ENCODE measurements at regions not wholly inside any gene's neighbourhood (a gene's known extent, or its start where the extent isn't known, plus 50 kb on each side); places are given as distances from the start of the nearest gene placed in this dataset.
"Not testable (repeated sequence)": the region's sequence is repeated elsewhere in the genome, so short reads cannot be mapped to it uniquely, and the experiment has no call there.

DNA sequence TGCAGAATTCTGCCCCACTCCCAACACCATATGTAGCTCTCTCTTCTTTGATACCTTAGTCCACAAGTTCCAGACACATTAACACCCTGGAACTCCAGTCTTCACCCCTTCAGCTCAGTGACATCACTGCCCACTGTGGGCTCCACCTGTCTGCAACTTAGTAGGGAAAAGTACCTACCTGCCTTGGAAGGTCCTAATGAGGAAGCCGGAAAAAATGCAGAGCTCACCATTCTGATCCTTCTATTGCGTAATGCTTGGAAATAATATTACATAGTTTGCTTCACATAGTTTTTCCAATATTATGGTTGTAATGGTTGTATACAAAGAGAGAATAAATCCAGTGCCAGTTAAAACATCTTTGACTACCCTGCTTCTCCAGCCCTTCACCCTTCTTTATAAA, 738.4 kb downstream of the RNF144A start:
- no peak for DNase-seq

- DNase-seq, result not testable (repeated sequence)
Measured at GRCh38 chr2:7657526-7657925, 740.3 kb downstream of the RNF144A start.

DNA sequence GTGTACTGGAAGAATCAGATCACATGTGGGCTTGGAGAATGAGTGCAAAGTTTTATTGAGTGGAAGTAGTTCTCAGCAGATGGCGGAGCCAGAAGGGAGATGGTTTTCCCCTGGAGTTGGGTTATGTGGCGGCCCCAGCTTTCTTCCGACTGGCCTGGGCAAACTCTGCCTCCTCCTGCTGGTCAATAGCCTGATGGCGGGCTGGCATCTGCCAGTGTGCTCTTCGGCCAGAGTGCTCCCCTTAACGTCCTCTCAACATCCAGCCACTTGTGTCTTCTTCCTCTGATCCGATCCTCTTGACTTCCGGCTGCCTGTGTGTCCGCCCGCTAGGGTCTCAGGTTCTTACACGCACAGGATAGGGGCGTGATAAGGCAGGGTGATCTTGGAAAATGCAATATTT, 741.3 kb downstream of the RNF144A start:
- DNase-seq, result no peak

GRCh38 chr2:7660816-7661215, 743.6 kb downstream of the RNF144A start:
- DNase-seq, result no peak

- no peak for DNase-seq
Measured at GRCh38 chr2:7661502-7661901, 744.3 kb downstream of the RNF144A start.

DNA sequence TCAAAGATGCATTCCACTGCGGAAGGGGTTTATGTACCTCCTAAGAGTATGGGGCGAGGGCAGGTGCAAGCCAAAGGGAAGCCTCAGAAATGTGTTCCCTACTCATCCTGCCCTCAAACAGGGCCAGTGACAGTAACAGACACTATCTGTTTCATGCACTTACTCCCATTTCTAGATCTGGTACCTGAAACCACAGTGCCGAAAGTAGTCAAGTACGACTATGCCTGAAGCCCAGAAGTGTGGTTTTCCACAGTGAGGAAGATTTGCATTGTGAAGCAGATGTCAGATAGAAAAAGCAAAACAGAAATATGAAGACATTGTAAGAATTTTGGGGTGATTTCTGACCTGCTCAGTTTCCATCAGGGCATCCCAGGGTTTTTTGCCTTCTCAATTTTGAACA, 748.7 kb downstream of the RNF144A start:
- no peak for DNase-seq

GRCh38 chr2:7666596-7667259, 749.5 kb downstream of the RNF144A start:
- no peak for DNase-seq

GRCh38 chr2:7667260-7667757, 750.1 kb downstream of the RNF144A start:
- DNase-seq, result no peak

DNA sequence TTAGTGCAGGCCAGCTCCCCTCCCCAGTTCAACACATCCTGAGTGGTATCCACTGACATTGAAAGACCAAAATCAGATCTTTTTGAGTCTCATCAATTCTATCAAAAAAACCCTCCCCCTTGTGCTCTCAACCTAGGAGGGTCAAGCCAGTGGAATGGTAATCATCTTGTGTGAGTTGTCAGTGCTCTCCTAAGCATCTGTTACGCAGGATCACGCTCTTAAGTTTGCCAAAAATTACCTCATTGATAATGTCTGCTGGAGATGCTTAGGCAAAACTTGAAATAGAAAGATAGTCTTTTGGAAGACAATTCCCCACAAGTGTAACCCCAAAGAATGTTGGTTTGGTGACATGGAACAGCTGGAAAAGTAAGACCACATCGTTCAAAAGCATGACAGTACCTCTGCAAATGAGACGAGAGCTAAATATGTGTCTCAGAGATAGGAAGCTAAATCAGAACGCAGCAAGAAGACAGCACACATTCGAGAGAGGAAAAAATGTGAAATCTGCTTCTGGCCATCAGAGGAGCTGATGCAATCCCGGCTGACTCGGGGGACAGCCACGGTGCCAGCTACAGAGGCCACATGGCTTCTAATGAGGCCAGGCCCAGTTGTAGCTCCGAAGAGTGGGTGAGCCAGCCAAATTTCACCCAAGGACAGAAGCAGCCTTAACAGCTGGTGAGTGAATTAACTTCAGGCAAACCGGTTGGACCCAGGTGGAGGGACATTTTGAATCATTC, 753.9 kb downstream of the RNF144A start:
- no peak for DNase-seq

GRCh38 chr2:7672027-7672684, 754.9 kb downstream of the RNF144A start:
- peak; percentile 55 for DNase-seq

GRCh38 chr2:7672685-7673071, 755.5 kb downstream of the RNF144A start:
- DNase-seq, result no peak

GRCh38 chr2:7673101-7673500, 755.9 kb downstream of the RNF144A start:
- no peak for DNase-seq

DNA sequence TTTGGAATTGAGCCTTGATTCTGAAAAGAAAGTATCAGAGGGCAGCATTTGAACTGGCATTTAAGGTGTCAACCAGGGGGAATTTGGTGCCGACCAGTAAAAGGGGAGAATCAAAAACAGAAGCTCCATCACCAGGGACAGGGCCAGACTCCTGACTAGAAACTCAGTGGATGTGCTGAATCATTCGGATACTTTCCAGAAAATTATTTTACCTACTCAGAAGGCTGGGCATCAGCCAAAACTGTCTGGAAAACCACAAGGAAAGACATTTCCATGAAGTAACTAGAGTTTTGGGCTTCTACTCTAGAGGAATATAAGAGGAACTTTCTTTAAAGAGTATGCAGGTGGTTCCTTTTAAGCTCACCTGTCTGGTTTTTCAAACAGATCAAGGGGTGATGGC, 756.6 kb downstream of the RNF144A start:
- no peak for DNase-seq

GRCh38 chr2:7674606-7675005, 757.4 kb downstream of the RNF144A start:
- DNase-seq, result no peak

DNA sequence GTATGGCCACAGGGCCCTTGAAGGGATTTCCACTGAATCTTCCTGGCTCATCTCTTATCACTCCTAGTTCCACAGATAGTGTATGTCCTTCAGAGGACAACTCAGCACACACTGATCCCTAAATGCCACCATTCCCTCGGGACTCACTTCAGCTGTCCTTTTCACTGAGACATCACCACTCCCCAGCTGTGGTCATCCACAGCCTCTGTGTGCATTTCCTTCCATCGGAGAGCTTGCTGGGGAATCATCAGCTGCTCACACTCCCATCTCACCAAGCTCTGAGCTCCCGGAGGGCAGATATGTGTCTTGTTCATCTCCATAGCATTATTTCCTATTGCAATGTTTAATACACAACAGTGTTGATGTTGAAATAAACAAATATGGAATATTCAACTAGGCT, 759.5 kb downstream of the RNF144A start:
- DNase-seq, result no peak

GRCh38 chr2:7681881-7682461, 764.8 kb downstream of the RNF144A start:
- DNase-seq, result no peak

GRCh38 chr2:7683196-7683595, 766.0 kb downstream of the RNF144A start:
- DNase-seq, result no peak

DNA sequence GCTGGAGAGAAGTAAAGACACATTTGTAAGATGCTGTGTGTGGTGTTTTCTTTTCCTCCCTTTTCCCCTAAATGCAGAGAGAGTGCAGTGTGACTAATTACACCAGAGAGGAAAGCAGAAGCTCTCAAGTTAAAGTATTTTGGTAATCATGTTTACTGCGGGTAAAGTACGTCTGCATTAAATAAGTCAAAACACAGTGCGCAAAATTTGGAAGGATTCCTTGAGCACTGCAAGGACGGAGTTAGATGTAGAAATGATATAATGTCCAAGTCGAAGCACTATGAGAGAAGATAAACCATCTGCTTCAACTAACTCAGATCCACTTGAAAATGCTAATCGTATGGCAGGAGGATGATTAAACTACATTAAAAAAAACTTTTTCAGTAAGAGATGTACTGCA, 766.5 kb downstream of the RNF144A start:
- no peak for DNase-seq

- DNase-seq, result no peak
Measured at GRCh38 chr2:7685342-7686015, 768.3 kb downstream of the RNF144A start.

DNA sequence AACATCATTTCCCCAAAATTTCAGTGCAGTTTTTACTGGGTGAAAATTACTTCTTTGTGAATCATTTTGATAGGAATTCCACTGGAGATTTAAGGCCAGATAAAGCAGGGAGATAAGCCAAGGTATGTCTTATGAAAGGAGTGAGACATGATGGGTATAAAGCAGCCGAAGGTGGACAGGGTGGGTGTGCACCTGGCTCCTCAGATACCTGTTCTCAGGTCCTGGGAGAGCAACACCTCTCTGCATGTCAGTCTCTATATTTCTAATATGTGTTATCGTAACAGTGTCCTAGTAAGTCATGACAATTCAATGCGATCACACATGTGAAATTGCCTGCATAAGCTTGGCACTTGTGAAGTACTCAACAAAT, 768.8 kb downstream of the RNF144A start:
- DNase-seq, result no peak

DNA sequence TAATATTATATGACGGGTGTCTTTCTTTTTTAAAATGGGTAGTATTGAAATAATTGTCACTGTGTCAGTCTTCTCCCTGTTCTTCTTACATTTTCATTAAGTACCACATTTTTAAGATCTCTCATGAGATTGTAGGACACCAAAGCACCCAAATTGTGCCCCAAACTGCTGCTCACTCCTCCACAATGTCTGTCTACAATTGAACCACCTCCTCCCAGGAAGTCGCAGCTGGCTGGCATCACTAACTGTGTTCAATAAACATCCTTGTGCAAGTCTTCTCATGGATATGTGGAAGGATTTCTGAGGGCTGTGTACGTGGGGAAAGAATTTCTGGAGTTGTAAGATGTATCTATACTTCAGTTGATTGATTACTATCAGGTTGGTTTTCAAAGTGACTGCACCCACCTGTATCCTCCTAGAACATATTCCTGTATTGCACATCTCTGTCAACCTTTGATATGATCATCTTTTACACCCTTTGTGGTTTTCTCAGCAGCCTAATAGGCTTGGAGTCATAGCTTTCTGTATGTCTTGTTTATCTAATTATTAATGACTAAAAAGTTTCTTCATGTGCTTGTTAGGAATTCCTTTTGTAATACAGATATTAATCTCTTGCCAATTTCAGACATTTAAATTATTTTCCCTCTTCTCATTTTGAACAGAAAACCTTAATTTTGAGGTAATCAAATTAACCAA, 774.9 kb downstream of the RNF144A start:
- DNase-seq, result no peak

DNA sequence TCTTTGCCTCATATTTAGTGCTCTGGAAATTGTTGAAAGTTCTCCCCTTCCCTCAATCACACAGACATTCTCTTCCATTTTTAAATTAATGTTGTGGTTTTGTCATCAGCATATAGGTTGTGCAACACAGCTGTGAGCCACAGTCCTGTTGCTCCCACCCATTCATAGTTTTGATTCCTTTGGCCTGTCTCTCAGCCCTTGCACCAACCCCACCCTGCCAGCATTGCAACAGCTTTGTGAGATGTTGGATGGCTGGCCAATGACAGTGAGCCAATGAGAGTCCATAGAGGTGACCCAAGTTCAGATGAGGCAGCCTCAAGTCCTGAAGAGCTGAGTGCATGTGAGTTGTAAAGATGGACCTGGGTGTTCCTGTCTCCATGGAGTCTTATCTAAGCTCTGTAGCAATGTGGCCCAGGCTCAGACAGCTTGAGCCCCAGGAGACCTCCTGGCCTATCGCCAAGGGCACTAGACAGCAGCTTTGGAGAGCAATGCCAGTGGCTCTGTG, 775.5 kb downstream of the RNF144A start:
- DNase-seq, result no peak
